H9 (cell line): ENCODE measurements at regions not wholly inside any gene's neighbourhood (a gene's known extent, or its start where the extent isn't known, plus 50 kb on each side); places are given as distances from the start of the nearest gene placed in this dataset.

Source experiments
- DNase-seq: peaks from one replicate; pipeline ENCODE4 v3.0.0-alpha.2; 2017
- H2AFZ ChIP-seq: one replicate; pipeline ENCODE4 v1.6.1; 2013; ENCODE audit warnings: mild to moderate bottlenecking, low read length, control low read depth, moderate library complexity
- H2AK5ac ChIP-seq: 2 replicates; pipeline ENCODE4 v1.6.1; 2013; ENCODE audit warnings: low read length, control low read depth, mixed read lengths; ENCODE audit not compliant: insufficient read length
- H2BK120ac ChIP-seq: one replicate; pipeline ENCODE4 v1.6.1; 2013; ENCODE audit warnings: low read depth, mild to moderate bottlenecking, low read length, control low read depth, inconsistent platforms; ENCODE audit not compliant: poor library complexity, severe bottlenecking
- H2BK12ac ChIP-seq: 2 replicates; pipeline ENCODE4 v1.6.1; 2013; ENCODE audit warnings: low read length, control low read depth, mixed read lengths, low read depth; ENCODE audit not compliant: insufficient read length
- H2BK15ac ChIP-seq: 2 replicates; pipeline ENCODE4 v1.6.1; 2013; ENCODE audit warnings: low read depth, low read length, control low read depth
- H2BK20ac ChIP-seq: one replicate; pipeline ENCODE4 v1.6.1; 2013; ENCODE audit warnings: low read depth, mild to moderate bottlenecking, low read length, control low read depth, inconsistent platforms; ENCODE audit not compliant: poor library complexity, severe bottlenecking
- H2BK5ac ChIP-seq: 2 replicates; pipeline ENCODE4 v1.6.1; 2013; ENCODE audit warnings: low read length, control low read depth, mixed read lengths; ENCODE audit not compliant: insufficient read length
- H3K14ac ChIP-seq: 2 replicates; pipeline ENCODE4 v1.6.1; 2013; ENCODE audit warnings: low read length, control low read depth; ENCODE audit not compliant: insufficient read depth
- H3K18ac ChIP-seq: 2 replicates; pipeline ENCODE4 v1.6.1; 2013; ENCODE audit warnings: low read depth, mild to moderate bottlenecking, mixed read lengths, low read length, control low read depth; ENCODE audit not compliant: insufficient read length
- H3K23ac ChIP-seq: 2 replicates; pipeline ENCODE4 v1.6.1; 2013; ENCODE audit warnings: low read length, control low read depth, mixed read lengths, low read depth; ENCODE audit not compliant: insufficient read length
- H3K23me2 ChIP-seq: 2 replicates; pipeline ENCODE4 v1.6.1; 2013; ENCODE audit warnings: low read depth, mild to moderate bottlenecking, mixed read lengths, low read length, control low read depth; ENCODE audit not compliant: insufficient read length, poor library complexity, severe bottlenecking
- H3K27ac ChIP-seq: 2 replicates; pipeline ENCODE4 v1.5.1; 2013; ENCODE audit warnings: low read length, control low read depth, mixed read lengths, low read depth; ENCODE audit not compliant: insufficient read length
- H3K27me3 ChIP-seq: 2 replicates; pipeline ENCODE4 v1.6.1; 2013; ENCODE audit warnings: low read length, control low read depth, inconsistent platforms; ENCODE audit not compliant: insufficient read depth
- H3K4ac ChIP-seq: 2 replicates; pipeline ENCODE4 v1.6.1; 2013; ENCODE audit warnings: low read depth, mild to moderate bottlenecking, control low read depth, inconsistent platforms, low read length, moderate library complexity
- H3K4me1 ChIP-seq: 2 replicates; pipeline ENCODE4 v1.6.1; 2013; ENCODE audit warnings: low read length, control low read depth, inconsistent platforms; ENCODE audit not compliant: insufficient read depth
- H3K4me2 ChIP-seq: 2 replicates; pipeline ENCODE4 v1.6.1; 2013; ENCODE audit warnings: low read length, control low read depth, mixed read lengths; ENCODE audit not compliant: insufficient read length, insufficient read depth
- H3K56ac ChIP-seq: 2 replicates; pipeline ENCODE4 v1.6.1; 2013; ENCODE audit warnings: low read depth, mild to moderate bottlenecking, mixed read lengths, low read length, control low read depth; ENCODE audit not compliant: insufficient read length
- H3K79me1 ChIP-seq: 2 replicates; pipeline ENCODE4 v1.6.1; 2013; ENCODE audit warnings: low read depth, mild to moderate bottlenecking, moderate library complexity, low read length, control low read depth, inconsistent platforms; ENCODE audit not compliant: insufficient read depth, poor library complexity, severe bottlenecking
- H3K79me2 ChIP-seq: 2 replicates; pipeline ENCODE4 v1.6.1; 2013; ENCODE audit warnings: low read length, control low read depth, inconsistent platforms; ENCODE audit not compliant: insufficient read depth
- H3K9ac ChIP-seq: 2 replicates; pipeline ENCODE4 v1.6.1; 2013; ENCODE audit warnings: low read length, control low read depth, mixed read lengths; ENCODE audit not compliant: insufficient read length; ENCODE audit errors: extremely low read depth
- H3K9me3 ChIP-seq: one replicate; pipeline ENCODE4 v1.6.1; 2013; ENCODE audit warnings: low read depth, low read length, inconsistent platforms; ENCODE audit not compliant: control insufficient read depth
- H3T11ph ChIP-seq: one replicate; pipeline ENCODE4 v1.6.1; 2013; ENCODE audit warnings: mild to moderate bottlenecking, low read length, control low read depth, inconsistent platforms
- H4K20me1 ChIP-seq: one replicate; pipeline ENCODE4 v1.6.1; 2013; ENCODE audit not compliant: control insufficient read depth, insufficient read length, insufficient read depth
- H4K5ac ChIP-seq: 2 replicates; pipeline ENCODE4 v1.6.1; 2013; ENCODE audit warnings: low read depth, mild to moderate bottlenecking, mixed read lengths, low read length, control low read depth; ENCODE audit not compliant: insufficient read length
- H4K8ac ChIP-seq: replicated peaks from 2 replicates; pipeline ENCODE4 v1.6.1; 2013; ENCODE audit warnings: low read length, control low read depth, mixed read lengths, low read depth; ENCODE audit not compliant: insufficient read length
- H4K91ac ChIP-seq: 2 replicates; pipeline ENCODE4 v1.6.1; 2013; ENCODE audit warnings: low read depth, mild to moderate bottlenecking, moderate library complexity, mixed read lengths, low read length, control low read depth; ENCODE audit not compliant: insufficient read length
- H3K27ac Mint-ChIP-seq, 3 experiments: 2 replicates in 2 of 3; 3 replicates in 1 of 3; pipeline ENCODE4 v1.8.0; 2020 to 2021; ENCODE audit warnings: mixed read lengths in 3 of 3, mild to moderate bottlenecking in 1 of 3, moderate library complexity in 1 of 3
- H3K27me3 Mint-ChIP-seq: 2 replicates; pipeline ENCODE4 v1.8.0; 2021; ENCODE audit warnings: low read depth, mild to moderate bottlenecking, moderate library complexity, mixed read lengths
- H3K36me3 Mint-ChIP-seq, 3 experiments: 2 replicates in 2 of 3; 3 replicates in 1 of 3; pipeline ENCODE4 v1.8.0; 2020 to 2021; ENCODE audit warnings: low read depth in 3 of 3, mixed read lengths in 3 of 3; ENCODE audit not compliant: insufficient read depth in 1 of 3
- H3K4me1 Mint-ChIP-seq, 2 experiments: 2 replicates each; pipeline ENCODE4 v1.8.0; 2020; ENCODE audit warnings: mixed read lengths in 2 of 2
- H3K4me3 Mint-ChIP-seq, 2 experiments: 2 replicates in 1 of 2; 3 replicates in 1 of 2; pipeline ENCODE4 v1.8.0; 2020 to 2021; ENCODE audit warnings: mild to moderate bottlenecking in 2 of 2, mixed read lengths in 2 of 2, moderate library complexity in 1 of 2
- H3K9me3 Mint-ChIP-seq, 2 experiments: 2 replicates in 1 of 2; 3 replicates in 1 of 2; pipeline ENCODE4 v1.8.0; 2020; ENCODE audit warnings: mild to moderate bottlenecking in 2 of 2, mixed read lengths in 2 of 2, moderate library complexity in 1 of 2
- WGBS: extraction: QIAGEN DNeasy Blood & Tissue Kit; methylation state at CpG from one replicate; pipeline ENCODE4 v1.1.7; 2013; ENCODE audit warnings: missing lambda C conversion rate, low lambda C conversion rate, mixed read lengths; ENCODE audit not compliant: insufficient read length; ENCODE audit errors: extremely low coverage; 5-methylcytosine and 5-hydroxymethylcytosine counted together
- TF ChIP-seq, protein P1 (sequence below): fragments of 200-600 bp; sonication (generic); conservative IDR thresholded peaks from 3 replicates; pipeline ENCODE4 v1.8.0; 2021; ENCODE audit warnings: antibody characterized with exemption, mild to moderate bottlenecking

DNA sequence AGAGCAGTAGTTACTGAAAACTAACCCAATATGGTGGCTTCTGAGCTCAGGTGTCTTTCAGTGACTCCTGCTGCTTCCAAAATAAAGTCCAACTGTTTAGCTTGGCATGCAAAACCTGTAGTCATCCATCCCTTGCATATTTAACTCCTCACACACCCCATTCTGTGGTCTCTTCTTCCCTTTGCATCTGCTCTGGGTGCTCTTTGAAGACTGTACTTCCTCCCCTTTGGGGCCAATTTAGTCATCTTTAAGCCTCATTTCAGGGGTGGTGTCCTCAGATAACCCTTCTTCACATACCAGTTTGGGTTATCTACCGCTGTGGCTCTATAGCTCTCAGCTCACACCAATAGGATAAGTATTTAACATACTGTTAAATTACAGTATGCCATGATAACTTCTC lies 209.9 kb upstream of the DMRT1 start:
- no peak for DNase-seq
- no peak overlapping the region for H3K4me3 Mint-ChIP-seq
- H3K27ac Mint-ChIP-seq = no peak overlapping the region; a peak in 1 of 7 replicates
- no peaks in the 10 kb centered on the region for H3K79me1 ChIP-seq
- no peak overlapping the region for H2AFZ ChIP-seq
- H4K5ac ChIP-seq = no peak overlapping the region
- no peak overlapping the region for H3K14ac ChIP-seq
- H3K23ac ChIP-seq = no peak overlapping the region
- H3K9ac ChIP-seq = no peak overlapping the region
- H3K4ac ChIP-seq = no peak overlapping the region
- no peaks in the 10 kb centered on the region for H4K20me1 ChIP-seq
- TF ChIP-seq, protein P1, sequence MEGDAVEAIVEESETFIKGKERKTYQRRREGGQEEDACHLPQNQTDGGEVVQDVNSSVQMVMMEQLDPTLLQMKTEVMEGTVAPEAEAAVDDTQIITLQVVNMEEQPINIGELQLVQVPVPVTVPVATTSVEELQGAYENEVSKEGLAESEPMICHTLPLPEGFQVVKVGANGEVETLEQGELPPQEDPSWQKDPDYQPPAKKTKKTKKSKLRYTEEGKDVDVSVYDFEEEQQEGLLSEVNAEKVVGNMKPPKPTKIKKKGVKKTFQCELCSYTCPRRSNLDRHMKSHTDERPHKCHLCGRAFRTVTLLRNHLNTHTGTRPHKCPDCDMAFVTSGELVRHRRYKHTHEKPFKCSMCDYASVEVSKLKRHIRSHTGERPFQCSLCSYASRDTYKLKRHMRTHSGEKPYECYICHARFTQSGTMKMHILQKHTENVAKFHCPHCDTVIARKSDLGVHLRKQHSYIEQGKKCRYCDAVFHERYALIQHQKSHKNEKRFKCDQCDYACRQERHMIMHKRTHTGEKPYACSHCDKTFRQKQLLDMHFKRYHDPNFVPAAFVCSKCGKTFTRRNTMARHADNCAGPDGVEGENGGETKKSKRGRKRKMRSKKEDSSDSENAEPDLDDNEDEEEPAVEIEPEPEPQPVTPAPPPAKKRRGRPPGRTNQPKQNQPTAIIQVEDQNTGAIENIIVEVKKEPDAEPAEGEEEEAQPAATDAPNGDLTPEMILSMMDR = no peak
- no peak overlapping the region for H3K27ac ChIP-seq
- no peak overlapping the region for H2AK5ac ChIP-seq
- no peak overlapping the region for H3K4me2 ChIP-seq
- H3K9me3 ChIP-seq = peaks cover 5% of the 10 kb centered on the region
- no peak overlapping the region for H4K8ac ChIP-seq
- H3K4me1 ChIP-seq = no peaks in the 10 kb centered on the region
- no peaks in the 10 kb centered on the region for H3K27me3 ChIP-seq
- H3T11ph ChIP-seq = no peak overlapping the region
- no peak overlapping the region for H3K18ac ChIP-seq
- no peak overlapping the region for H4K91ac ChIP-seq
- H3K23me2 ChIP-seq = no peaks in the 10 kb centered on the region
- no peak overlapping the region for H2BK5ac ChIP-seq
- no peaks in the 10 kb centered on the region for H3K79me2 ChIP-seq
- peaks cover 6 to 15% (median 12%) of the 10 kb centered on the region in 3 experiments; a peak in 6 of 7 replicates for H3K36me3 Mint-ChIP-seq
- H2BK120ac ChIP-seq = no peak overlapping the region
- no peak overlapping the region for H2BK15ac ChIP-seq
- H2BK12ac ChIP-seq = no peak overlapping the region
- WGBS = no CpG with 5 or more reads among the region's 1 CpG
- H2BK20ac ChIP-seq = no peak overlapping the region
- H3K9me3 Mint-ChIP-seq = peaks cover 8 to 17% of the 10 kb centered on the region in 2 experiments; a peak in 4 of 5 replicates
- H3K27me3 Mint-ChIP-seq = no peaks in the 10 kb centered on the region
- no peak overlapping the region for H3K56ac ChIP-seq
- H3K4me1 Mint-ChIP-seq = peaks cover 8 to 15% of the 10 kb centered on the region in 2 experiments; a peak in 3 of 4 replicates
